Mucosa of rectum (tissue), 2 donors: ENCODE measurements at regions not wholly inside any gene's neighbourhood (a gene's known extent, or its start where the extent isn't known, plus 50 kb on each side); places are given as distances from the start of the nearest gene placed in this dataset.

Source experiments
- H3K27ac ChIP-seq, 2 donors: one replicate each; pipeline ENCODE4 v1.7.0; 2013; ENCODE audit warnings: inconsistent platforms in 2 of 2, low read depth in 2 of 2, low read length in 2 of 2
- H3K27me3 ChIP-seq, 2 donors: one replicate each; pipeline ENCODE4 v1.7.0; 2013; ENCODE audit warnings: low read length in 2 of 2; ENCODE audit not compliant: control insufficient read depth in 2 of 2, insufficient read depth in 2 of 2
- H3K36me3 ChIP-seq, 2 donors: one replicate each; pipeline ENCODE4 v1.7.0; 2013; ENCODE audit warnings: low read length in 2 of 2; ENCODE audit not compliant: control insufficient read depth in 2 of 2, insufficient read depth in 2 of 2
- H3K4me1 ChIP-seq, 2 donors: one replicate each; pipeline ENCODE4 v1.7.0; 2013; ENCODE audit warnings: low read length in 2 of 2, mild to moderate bottlenecking in 1 of 2; ENCODE audit not compliant: control insufficient read depth in 2 of 2, insufficient read depth in 2 of 2
- H3K4me3 ChIP-seq, 2 donors: one replicate each; pipeline ENCODE4 v1.7.0; 2013; ENCODE audit warnings: low read length in 2 of 2
- H3K9ac ChIP-seq, 2 donors: one replicate each; pipeline ENCODE4 v1.7.0; 2013; ENCODE audit warnings: low read length in 2 of 2, low read depth in 1 of 2, mild to moderate bottlenecking in 1 of 2
- H3K9me3 ChIP-seq, 2 donors: one replicate each; pipeline ENCODE4 v1.7.0; 2013; ENCODE audit warnings: low read length in 2 of 2; ENCODE audit not compliant: control insufficient read depth in 2 of 2
- donor health status: healthy.
- donor health status: Normal muscosa, but diverticular disease.

- Histone ChIP-seq H3K9ac (no peak overlapping the region), H3K9me3 (no peaks in the 10 kb centered on the region), H3K27ac (no peak overlapping the region), H3K27me3 (no peaks in the 10 kb centered on the region), H3K4me1 (no peaks in the 10 kb centered on the region), H3K36me3 (no peaks in the 10 kb centered on the region), H3K4me3 (no peak overlapping the region)
These were observed 62.1 kb upstream of the PRKAR2B start for GRCh38 chr7:106982415-106982814.

DNA sequence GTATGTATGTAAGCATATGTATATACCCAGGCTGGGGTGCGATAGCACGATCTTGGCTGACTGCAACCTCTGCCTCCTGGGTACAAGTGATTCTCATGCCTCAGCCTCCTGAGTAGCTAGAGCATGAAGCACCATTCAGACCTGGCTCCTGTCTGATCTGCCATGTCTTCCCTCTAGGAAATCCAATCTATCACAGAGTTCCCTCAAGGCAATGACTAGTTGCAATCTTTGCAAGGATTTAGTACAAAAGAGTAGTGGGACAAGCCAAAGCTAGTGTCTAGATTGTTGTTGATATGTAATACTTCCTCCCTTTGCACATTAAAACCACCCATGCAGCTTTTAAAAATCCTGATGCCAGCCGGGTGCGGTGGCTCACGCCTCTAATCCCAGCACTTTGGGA lies 60.5 kb upstream of the PRKAR2B start:
- Histone ChIP-seq H3K4me3 (no peak overlapping the region), H3K4me1 (no peaks in the 10 kb centered on the region), H3K27ac (no peak overlapping the region), H3K27me3 (no peaks in the 10 kb centered on the region), H3K9ac (no peak overlapping the region), H3K36me3 (no peaks in the 10 kb centered on the region), H3K9me3 (no peaks in the 10 kb centered on the region)

DNA sequence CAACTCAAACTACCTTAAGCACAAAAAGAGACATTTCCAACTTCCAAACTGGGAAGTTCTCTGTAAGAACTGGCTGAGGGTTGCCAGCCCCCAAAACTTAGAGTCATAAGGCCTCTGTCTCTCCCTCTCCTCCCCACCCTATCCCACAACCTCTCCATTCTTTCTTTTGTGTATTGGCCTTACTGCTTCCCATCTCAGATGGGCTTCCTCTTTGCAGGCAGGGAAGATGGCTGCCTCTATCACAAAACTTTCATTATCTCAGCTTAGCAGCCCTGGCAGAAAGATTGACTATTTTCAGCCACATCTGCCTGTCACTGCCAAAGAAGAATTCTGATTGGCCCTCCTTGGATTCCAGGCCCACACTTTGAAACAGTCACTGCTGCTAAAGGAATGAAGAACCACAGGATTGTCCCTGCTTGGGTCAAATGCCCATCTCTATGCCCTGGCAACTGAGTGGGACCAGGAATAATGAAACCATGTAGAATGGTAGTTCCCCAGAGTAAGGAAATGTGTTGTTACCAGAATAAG lies 58.0 kb upstream of the PRKAR2B start:
- Histone ChIP-seq H3K4me3 (no peak overlapping the region), H3K27me3 (no peaks in the 10 kb centered on the region), H3K36me3 (no peaks in the 10 kb centered on the region), H3K27ac (no peak overlapping the region), H3K4me1 (no peaks in the 10 kb centered on the region), H3K9me3 (no peaks in the 10 kb centered on the region), H3K9ac (no peak overlapping the region)

- H3K9ac ChIP-seq, result no peak overlapping the region
- no peaks in the 10 kb centered on the region for H3K9me3 ChIP-seq
- H3K4me1 ChIP-seq, result no peaks in the 10 kb centered on the region
- H3K4me3 ChIP-seq, result no peak overlapping the region
- H3K27ac ChIP-seq, result no peak overlapping the region
- no peaks in the 10 kb centered on the region for H3K36me3 ChIP-seq
- no peaks in the 10 kb centered on the region for H3K27me3 ChIP-seq
These were observed 56.7 kb upstream of the PRKAR2B start for GRCh38 chr7:106987777-106988176.

GRCh38 chr7:106992511-106992910 lies 52.0 kb upstream of the PRKAR2B start:
- Histone ChIP-seq H3K4me1 (no peaks in the 10 kb centered on the region), H3K9me3 (no peaks in the 10 kb centered on the region), H3K9ac (no peak overlapping the region), H3K36me3 (no peaks in the 10 kb centered on the region), H3K4me3 (no peak overlapping the region), H3K27ac (no peak overlapping the region), H3K27me3 (peaks cover 0 to 2% of the 10 kb centered on the region in 2 donors)
